Transverse colon (tissue), 4 donors: ENCODE measurements at regions not wholly inside any gene's neighbourhood (a gene's known extent, or its start where the extent isn't known, plus 50 kb on each side); places are given as distances from the start of the nearest gene placed in this dataset.

Experiments used
- DNase-seq: peaks from one replicate; pipeline ENCODE4 v3.0.0-alpha.2; 2019
- H3K27ac ChIP-seq, 4 donors: fragments of 200-600 bp; sonication (generic); 2 replicates each; pipeline ENCODE4 v1.5.1; 2016 to 2018; ENCODE audit warnings: inconsistent platforms in 4 of 4
- H3K27me3 ChIP-seq: fragments of 200-600 bp; sonication (generic); 2 replicates; pipeline ENCODE4 v1.5.1; 2017; ENCODE audit warnings: inconsistent platforms
- H3K36me3 ChIP-seq, 4 donors: fragments of 200-600 bp; sonication (generic); 2 replicates each; pipeline ENCODE4 v1.5.1; 2017 to 2019; ENCODE audit warnings: inconsistent platforms in 4 of 4
- H3K4me1 ChIP-seq, 4 donors: fragments of 200-600 bp; sonication (generic); 2 replicates each; pipeline ENCODE4 v1.5.1; 2017 to 2020; ENCODE audit warnings: inconsistent platforms in 4 of 4
- H3K4me3 ChIP-seq, 4 donors: fragments of 200-600 bp; sonication (generic); 1 replicate in 1 of 4; 2 replicates in 3 of 4; pipeline versions ENCODE4 v1.5.1 to v1.6.1; 2017 to 2019; ENCODE audit warnings: inconsistent platforms in 4 of 4
- H3K9me3 ChIP-seq, 2 donors: fragments of 200-600 bp; sonication (generic); 2 replicates each; pipeline ENCODE4 v1.5.1; 2017 to 2019; ENCODE audit warnings: inconsistent platforms in 2 of 2
- EP300 ChIP-seq: sonication (generic); formaldehyde crosslinking; IDR thresholded peaks from one replicate; pipeline ENCODE4 v1.6.1; 2017; ENCODE audit warnings: antibody characterized with exemption, low read depth
- POLR2A ChIP-seq: fragments of 450-650 bp; IDR thresholded peaks from one replicate; pipeline ENCODE4 v1.6.1; 2016; ENCODE audit warnings: antibody characterized with exemption, mild to moderate bottlenecking, moderate library complexity
- POLR2AphosphoS5 ChIP-seq, 3 donors: sonication (generic); formaldehyde crosslinking; IDR thresholded peaks; one replicate each; pipeline ENCODE4 v1.6.1; 2016; ENCODE audit warnings: antibody characterized with exemption in 3 of 3
- WGBS, 2 donors: methylation state at CpG; one replicate each; pipeline ENCODE4 v1.1.5; 2018; ENCODE audit warnings: low coverage in 1 of 2; 5-methylcytosine and 5-hydroxymethylcytosine counted together
- in situ Hi-C, 4 donors: fragments of 200-750 bp; cut with MboI; loops; one replicate each; pipeline versions ENCODE4 v1.15.0 to v1.15.1; 2017; ENCODE audit warnings: low sequenced_read_pairs in 3 of 4, low pct_ligation_motif_present in 1 of 4, low pct_unique_long_range_greater_than_20kb in 1 of 4
- intact Hi-C: fragments of 100-400 bp; cut with DNase I; formaldehyde crosslinking; loops from one replicate; pipeline ENCODE4 v1.15.1; 2023; ENCODE audit warnings: low total_unique reads
- TF ChIP-seq, protein P1 (sequence below), 5 experiments: fragments of 200-600 bp in 3 of 5; fragments of 450-650 bp in 2 of 5; sonication (generic) in 3 of 5; IDR thresholded peaks; 1 replicate in 2 of 5; 2 replicates in 3 of 5; pipeline ENCODE4 v1.5.1; 2016 to 2017; ENCODE audit warnings: antibody characterized with exemption in 5 of 5, inconsistent platforms in 3 of 5, mild to moderate bottlenecking in 2 of 5, moderate library complexity in 1 of 5

DNA sequence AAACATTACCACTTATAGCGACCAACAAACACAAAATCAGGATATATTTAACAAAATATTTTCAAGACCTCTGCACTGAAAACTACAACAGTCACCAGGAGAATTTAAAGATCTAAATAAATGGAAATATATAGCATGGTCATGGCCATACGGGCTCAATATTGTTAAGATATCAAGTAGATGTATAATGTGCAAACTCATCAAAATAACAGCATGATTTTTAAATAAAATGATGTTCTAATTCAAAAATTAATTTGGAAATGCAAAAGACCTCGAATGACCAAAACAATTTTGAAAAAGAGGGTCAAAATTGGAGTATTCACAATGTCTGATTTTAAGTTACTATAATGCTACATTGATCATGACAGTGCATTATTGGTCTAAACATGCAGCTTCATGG is 159.1 kb upstream of the NDN start:
- H3K27ac ChIP-seq, result no peak overlapping the region
- intact Hi-C loops, result no loop called here
- 25 to 34% methylated on average over 3 of the region's 3 CpGs for WGBS, 2 donors

DNA sequence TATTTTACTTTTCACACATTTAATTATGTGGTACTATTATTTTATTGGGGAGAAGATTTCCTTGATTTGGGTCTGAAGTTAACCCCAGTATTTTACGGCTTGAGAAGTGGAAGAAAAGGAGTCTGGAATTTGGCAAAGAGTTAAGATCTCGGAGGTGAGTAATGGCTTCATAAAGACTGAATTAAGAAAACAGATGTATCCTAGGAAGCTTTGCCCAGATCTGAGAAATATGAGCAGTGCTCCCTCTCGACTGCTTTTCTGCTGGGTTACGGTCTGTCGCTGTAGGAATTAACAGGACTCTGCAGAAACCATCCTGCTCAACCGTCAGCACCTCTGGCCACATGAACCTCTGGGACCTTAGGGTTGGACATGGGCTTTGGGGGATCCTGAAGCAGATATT is 163.6 kb upstream of the NDN start:
- H3K4me1 ChIP-seq, result no peaks in the 10 kb centered on the region
- in situ Hi-C loops, result loop anchor here in 3 of 4 donors (10.0 to 25.0 kb wide), 2 partner anchors 206 to 213 kb away; partner anchors contain the start of gene MAGEL2 (in 3 of the 3)
- no peaks in the 10 kb centered on the region for H3K27me3 ChIP-seq
- no peaks in the 10 kb centered on the region for H3K9me3 ChIP-seq
- DNase-seq, result no peak
- no peak overlapping the region for H3K27ac ChIP-seq
- H3K4me3 ChIP-seq, result no peak overlapping the region
- intact Hi-C loops, result no loop called here
- TF ChIP-seq, protein P1, sequence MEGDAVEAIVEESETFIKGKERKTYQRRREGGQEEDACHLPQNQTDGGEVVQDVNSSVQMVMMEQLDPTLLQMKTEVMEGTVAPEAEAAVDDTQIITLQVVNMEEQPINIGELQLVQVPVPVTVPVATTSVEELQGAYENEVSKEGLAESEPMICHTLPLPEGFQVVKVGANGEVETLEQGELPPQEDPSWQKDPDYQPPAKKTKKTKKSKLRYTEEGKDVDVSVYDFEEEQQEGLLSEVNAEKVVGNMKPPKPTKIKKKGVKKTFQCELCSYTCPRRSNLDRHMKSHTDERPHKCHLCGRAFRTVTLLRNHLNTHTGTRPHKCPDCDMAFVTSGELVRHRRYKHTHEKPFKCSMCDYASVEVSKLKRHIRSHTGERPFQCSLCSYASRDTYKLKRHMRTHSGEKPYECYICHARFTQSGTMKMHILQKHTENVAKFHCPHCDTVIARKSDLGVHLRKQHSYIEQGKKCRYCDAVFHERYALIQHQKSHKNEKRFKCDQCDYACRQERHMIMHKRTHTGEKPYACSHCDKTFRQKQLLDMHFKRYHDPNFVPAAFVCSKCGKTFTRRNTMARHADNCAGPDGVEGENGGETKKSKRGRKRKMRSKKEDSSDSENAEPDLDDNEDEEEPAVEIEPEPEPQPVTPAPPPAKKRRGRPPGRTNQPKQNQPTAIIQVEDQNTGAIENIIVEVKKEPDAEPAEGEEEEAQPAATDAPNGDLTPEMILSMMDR (IDR thresholded peaks at IDR 0.05), result no peak
- TF ChIP-seq EP300, result no peak
- no peak for TF ChIP-seq POLR2A
- TF ChIP-seq POLR2AphosphoS5 (IDR thresholded peaks at IDR 0.05), result no peak
- WGBS, 2 donors, result 67 to 77% methylated on average over 2 to 6 of the region's 6 CpGs
- H3K36me3 ChIP-seq, result no peaks in the 10 kb centered on the region

More for the DNA sequence above, 159.1 kb upstream of the NDN start:
- Histone ChIP-seq H3K4me1 (no peaks in the 10 kb centered on the region), H3K9me3 (peaks cover 0 to 3% of the 10 kb centered on the region in 2 donors), H3K36me3 (no peaks in the 10 kb centered on the region), H3K27me3 (no peaks in the 10 kb centered on the region), H3K4me3 (no peak overlapping the region)
- in situ Hi-C loops, result no loop called here
- TF ChIP-seq EP300 (no peak), POLR2A (no peak), POLR2AphosphoS5 (IDR thresholded peaks at IDR 0.05) (no peak)
- TF ChIP-seq, protein P1 (IDR thresholded peaks at IDR 0.05), result no peak
- no peak for DNase-seq

DNA sequence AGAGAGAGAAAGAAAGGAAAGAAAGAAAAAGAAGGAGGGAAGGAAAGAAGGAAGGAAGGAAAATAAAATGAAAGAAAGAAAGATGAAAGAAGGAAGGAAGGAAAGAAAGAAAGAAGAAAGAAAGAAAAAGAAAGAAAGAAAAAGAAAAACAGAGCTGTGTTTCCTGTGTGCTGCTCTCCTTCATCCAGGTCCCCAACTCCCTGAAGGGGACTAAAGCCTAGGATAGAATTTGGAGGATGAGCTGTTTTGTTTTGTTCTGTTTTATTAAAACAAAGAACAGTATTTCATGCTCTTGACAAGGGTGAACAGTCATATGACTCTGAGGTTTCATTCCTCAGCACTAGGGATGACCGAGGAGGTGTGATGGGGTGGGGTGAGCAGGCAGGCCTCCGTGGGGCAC is 164.8 kb upstream of the NDN start:
- in situ Hi-C loops (loop anchor here in 3 of 4 donors (10.0 to 25.0 kb wide), 2 partner anchors 207 to 215 kb away; partner anchors contain the start of gene MAGEL2 (in 3 of the 3)), intact Hi-C loops (no loop called here)
- TF ChIP-seq EP300 (no peak), POLR2A (no peak), POLR2AphosphoS5 (IDR thresholded peaks at IDR 0.05) (no peak)
- TF ChIP-seq, protein P1 (IDR thresholded peaks at IDR 0.05), result no peak
- no peak for DNase-seq
- no peaks in the 10 kb centered on the region for H3K4me1 ChIP-seq
- H3K9me3 ChIP-seq, result no peaks in the 10 kb centered on the region
- peaks cover 4% of the 10 kb centered on the region for H3K27me3 ChIP-seq
- no peak overlapping the region for H3K4me3 ChIP-seq
- WGBS, 2 donors, result 42 to 45% methylated on average over 2 of the region's 2 CpGs
- no peak overlapping the region for H3K27ac ChIP-seq
- no peaks in the 10 kb centered on the region for H3K36me3 ChIP-seq

DNA sequence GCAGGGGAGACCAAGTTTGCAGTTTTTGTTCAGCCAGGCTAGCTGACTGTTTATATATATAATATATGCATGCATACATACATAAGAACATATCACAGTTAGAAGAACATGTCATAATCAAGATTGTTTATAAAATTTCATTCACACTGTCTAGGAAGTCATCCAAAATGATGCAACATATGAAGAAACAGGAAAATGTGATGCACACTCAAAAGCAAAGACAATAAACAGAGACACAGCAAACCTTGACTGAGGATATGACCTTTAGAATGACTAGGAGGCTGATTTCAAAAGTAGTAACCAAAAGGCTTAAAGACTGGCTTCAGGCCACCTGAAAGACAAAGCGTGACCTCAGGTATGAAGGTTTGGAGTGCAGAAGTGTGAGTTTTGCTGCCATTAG is 166.2 kb upstream of the NDN start:
- Histone ChIP-seq H3K27ac (no peak overlapping the region), H3K9me3 (no peaks in the 10 kb centered on the region), H3K27me3 (peaks cover 4% of the 10 kb centered on the region), H3K4me3 (no peak overlapping the region), H3K36me3 (no peaks in the 10 kb centered on the region), H3K4me1 (no peaks in the 10 kb centered on the region)
- in situ Hi-C loops (loop anchor here in 3 of 4 donors (10.0 to 25.0 kb wide), 2 partner anchors 208 to 216 kb away; partner anchors contain the start of gene MAGEL2 (in 3 of the 3)), intact Hi-C loops (no loop called here)
- TF ChIP-seq EP300 (no peak), POLR2A (no peak), POLR2AphosphoS5 (IDR thresholded peaks at IDR 0.05) (no peak)
- TF ChIP-seq, protein P1 (IDR thresholded peaks at IDR 0.05), result no peak
- DNase-seq, result no peak
- WGBS, 2 donors, result 63% methylated on average over 1 of the region's 1 CpG; no CpG with 5 or more reads in 1 of the 2 donors
